Spinal cord (tissue), 9 donors: ENCODE measurements at regions not wholly inside any gene's neighbourhood (a gene's known extent, or its start where the extent isn't known, plus 50 kb on each side); places are given as distances from the start of the nearest gene placed in this dataset.

ENCODE experiments used
- DNase-seq, 6 donors: peaks; one replicate each; pipeline versions ENCODE4 v3.0.0 to v3.0.0-alpha.2; 2013 to 2015; ENCODE audit warnings: low spot score in 6 of 6, low read depth in 4 of 6
- H3K27ac ChIP-seq: one replicate; pipeline ENCODE4 v1.5.1; 2013; ENCODE audit warnings: low read depth, low read length, control low read depth
- H3K27me3 ChIP-seq: one replicate; pipeline ENCODE4 v1.6.1; 2013; ENCODE audit warnings: low read length; ENCODE audit not compliant: control insufficient read depth, insufficient read depth
- H3K36me3 ChIP-seq: one replicate; pipeline ENCODE4 v1.6.1; 2013; ENCODE audit warnings: low read length; ENCODE audit not compliant: control insufficient read depth, insufficient read depth
- H3K4me1 ChIP-seq: one replicate; pipeline ENCODE4 v1.6.1; 2013; ENCODE audit warnings: low read length; ENCODE audit not compliant: control insufficient read depth, insufficient read depth
- H3K4me3 ChIP-seq: one replicate; pipeline ENCODE4 v1.5.1; 2013; ENCODE audit warnings: low read depth, low read length, control low read depth
- H3K9me3 ChIP-seq: one replicate; pipeline ENCODE4 v1.6.1; 2013; ENCODE audit warnings: low read length; ENCODE audit not compliant: control insufficient read depth, insufficient read depth
- WGBS: methylation state at CpG from one replicate; pipeline ENCODE4 v1.1.5; 2013; ENCODE audit warnings: missing lambda C conversion rate; ENCODE audit not compliant: insufficient coverage; 5-methylcytosine and 5-hydroxymethylcytosine counted together
- donor health status: healthy.

GRCh38 chr5:160507221-160507721 is 85.6 kb downstream of the PTTG1 start:
- WGBS = 42% methylated on average over 4 of the region's 5 CpGs
- Histone ChIP-seq H3K27me3 (no peaks in the 10 kb centered on the region), H3K4me3 (no peak overlapping the region), H3K27ac (no peak overlapping the region), H3K9me3 (no peaks in the 10 kb centered on the region), H3K4me1 (peaks cover 26% of the 10 kb centered on the region), H3K36me3 (no peaks in the 10 kb centered on the region)
- peak in 2 of 6 donors; percentile 62 to 63 for DNase-seq

- peak; percentile 61 to 96 (median 75) for DNase-seq
- 30% methylated on average over 4 of the region's 9 CpGs for WGBS
- Histone ChIP-seq H3K36me3 (no peaks in the 10 kb centered on the region), H3K27ac (no peak overlapping the region), H3K4me1 (peaks cover 26% of the 10 kb centered on the region), H3K4me3 (no peak overlapping the region), H3K9me3 (no peaks in the 10 kb centered on the region), H3K27me3 (no peaks in the 10 kb centered on the region)
Measured at GRCh38 chr5:160508780-160509361, 87.2 kb downstream of the PTTG1 start.

- WGBS = 73% methylated on average over 9 of the region's 12 CpGs
- no peaks in the 10 kb centered on the region for H3K9me3 ChIP-seq
- H3K27me3 ChIP-seq = no peaks in the 10 kb centered on the region
- H3K4me3 ChIP-seq = no peak overlapping the region
- H3K27ac ChIP-seq = no peak overlapping the region
- peaks cover 12% of the 10 kb centered on the region for H3K4me1 ChIP-seq
- DNase-seq = peak in 2 of 6 donors; percentile 23 to 62
- no peaks in the 10 kb centered on the region for H3K36me3 ChIP-seq
Measured at GRCh38 chr5:160511280-160511929, 89.8 kb downstream of the PTTG1 start.
